ENCODE measurements at regions not wholly inside any gene's neighbourhood (a gene's known extent, or its start where the extent isn't known, plus 50 kb on each side); places are given as distances from the start of the nearest gene placed in this dataset.

DNA sequence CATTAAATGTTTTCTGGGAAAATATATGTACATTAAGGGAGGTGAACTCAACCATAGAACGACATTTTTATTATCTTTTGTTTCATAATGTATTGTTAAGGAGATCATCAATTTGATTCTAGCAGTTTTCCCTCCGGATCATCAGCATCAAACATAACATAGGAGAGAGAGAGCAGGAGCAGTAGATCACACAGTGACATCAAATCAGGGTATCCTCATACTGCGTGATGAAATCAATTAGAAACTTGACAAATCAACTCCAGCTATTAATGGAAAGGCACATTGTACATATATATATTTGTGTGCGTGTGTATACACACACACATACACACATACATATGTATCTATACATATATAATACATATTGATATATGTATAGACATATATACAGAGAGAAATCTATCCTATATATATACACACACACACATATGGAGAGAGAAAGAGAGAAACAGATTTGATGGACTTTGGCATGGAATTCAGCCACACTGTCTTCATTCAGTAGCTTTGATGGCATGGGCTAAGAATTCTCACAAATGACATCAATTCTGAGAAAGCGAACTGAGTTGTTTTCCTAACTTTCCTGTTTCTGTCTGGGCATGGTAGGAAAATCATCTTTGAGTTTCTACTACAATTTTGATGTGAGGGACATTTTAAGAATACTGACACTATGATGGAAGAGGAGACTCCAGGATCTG lies 1302.8 kb upstream of the SEL1L start:
- Histone ChIP-seq H3K9me3 (ENCODE audit: insufficient read depth, low read length, severe bottlenecking) (no peaks in the 10 kb centered on the region), H3K79me2 (ENCODE audit: insufficient read depth, low read length) (no peaks in the 10 kb centered on the region), H3K9ac (ENCODE audit: low read depth, low read length) (no peak overlapping the region), H3K4me2 (ENCODE audit: insufficient read depth, low read length) (no peak overlapping the region), H2AFZ (ENCODE audit: low read depth, low read length) (no peak overlapping the region), H3K27me3 (ENCODE audit: insufficient read depth, low read length, poor library complexity) (no peaks in the 10 kb centered on the region), H4K20me1 (ENCODE audit: insufficient read depth, low read length) (no peaks in the 10 kb centered on the region), H3K36me3 (ENCODE audit: insufficient read depth, low read length) (no peaks in the 10 kb centered on the region), H3K4me3 (ENCODE audit: low read depth in 1 of 2, low read length in 2 of 2) (no peak overlapping the region), H3K4me1 (ENCODE audit: insufficient read depth, low read length) (no peaks in the 10 kb centered on the region), H3K27ac (ENCODE audit: low read length) (no peak overlapping the region)
- TF ChIP-seq EZH2 (IDR thresholded peaks at IDR 0.05; ENCODE audit: borderline replicate concordance, low read depth, low read length, severe bottlenecking) (no peak), CTCF (IDR thresholded peaks at IDR 0.05; ENCODE audit: borderline replicate concordance, extremely low read depth, low read length, poor library complexity, severe bottlenecking) (no peak)
- no peak for ATAC-seq (ENCODE audit: insufficient read depth, low read depth)
- no peak for DNase-seq

DNA sequence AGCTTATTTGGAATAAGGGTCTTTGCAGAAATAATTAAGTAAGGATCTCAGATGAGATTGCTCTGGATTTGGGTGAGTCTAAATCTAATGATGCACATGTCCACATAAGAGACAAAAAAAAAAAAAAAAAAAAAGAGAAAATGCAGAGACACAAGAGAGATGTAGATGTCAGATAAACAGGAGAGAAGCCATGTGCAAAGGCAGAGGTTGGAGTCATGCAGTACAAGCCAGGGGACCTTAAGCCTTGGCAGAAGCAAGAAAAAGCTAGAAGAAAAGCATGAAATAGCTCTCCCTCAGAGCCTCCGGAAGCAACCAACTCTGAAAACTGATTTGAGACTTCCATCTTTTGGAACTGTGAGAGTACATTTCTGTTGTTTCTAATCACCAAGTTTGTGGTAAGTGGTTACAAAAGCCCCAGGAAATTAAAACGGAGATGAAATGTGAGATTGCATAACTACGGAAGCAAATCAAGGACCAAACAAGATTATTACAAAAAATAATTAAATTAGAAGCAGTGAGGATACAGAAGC lies 1304.0 kb upstream of the SEL1L start:
- Histone ChIP-seq H3K27ac (ENCODE audit: low read length) (no peak overlapping the region), H3K79me2 (ENCODE audit: insufficient read depth, low read length) (no peaks in the 10 kb centered on the region), H3K4me1 (ENCODE audit: insufficient read depth, low read length) (no peaks in the 10 kb centered on the region), H4K20me1 (ENCODE audit: insufficient read depth, low read length) (no peaks in the 10 kb centered on the region), H3K4me2 (ENCODE audit: insufficient read depth, low read length) (no peak overlapping the region), H3K9ac (ENCODE audit: low read depth, low read length) (no peak overlapping the region), H3K27me3 (ENCODE audit: insufficient read depth, low read length, poor library complexity) (no peaks in the 10 kb centered on the region), H3K9me3 (ENCODE audit: insufficient read depth, low read length, severe bottlenecking) (no peaks in the 10 kb centered on the region), H3K4me3 (ENCODE audit: low read depth in 1 of 2, low read length in 2 of 2) (no peak overlapping the region), H2AFZ (ENCODE audit: low read depth, low read length) (no peak overlapping the region), H3K36me3 (ENCODE audit: insufficient read depth, low read length) (no peaks in the 10 kb centered on the region)
- TF ChIP-seq EZH2 (IDR thresholded peaks at IDR 0.05; ENCODE audit: borderline replicate concordance, low read depth, low read length, severe bottlenecking) (no peak), CTCF (IDR thresholded peaks at IDR 0.05; ENCODE audit: borderline replicate concordance, extremely low read depth, low read length, poor library complexity, severe bottlenecking) (no peak)
- no peak for DNase-seq
- no peak for ATAC-seq (ENCODE audit: insufficient read depth, low read depth)

GRCh38 chr14:82850576-82850975 lies 1316.9 kb upstream of the SEL1L start:
- H4K20me1 ChIP-seq (ENCODE audit: insufficient read depth, low read length), result no peaks in the 10 kb centered on the region
- H3K4me3 ChIP-seq (ENCODE audit: low read depth in 1 of 2, low read length in 2 of 2), result no peak overlapping the region
- no peaks in the 10 kb centered on the region for H3K27me3 ChIP-seq (ENCODE audit: insufficient read depth, low read length, poor library complexity)
- DNase-seq, result no peak
- no peak overlapping the region for H3K9ac ChIP-seq (ENCODE audit: low read depth, low read length)
- TF ChIP-seq CTCF (IDR thresholded peaks at IDR 0.05; ENCODE audit: borderline replicate concordance, extremely low read depth, low read length, poor library complexity, severe bottlenecking) (no peak), EZH2 (IDR thresholded peaks at IDR 0.05; ENCODE audit: borderline replicate concordance, low read depth, low read length, severe bottlenecking) (no peak)
- H3K4me2 ChIP-seq (ENCODE audit: insufficient read depth, low read length), result no peak overlapping the region
- H2AFZ ChIP-seq (ENCODE audit: low read depth, low read length), result no peak overlapping the region
- H3K27ac ChIP-seq (ENCODE audit: low read length), result no peak overlapping the region
- H3K4me1 ChIP-seq (ENCODE audit: insufficient read depth, low read length), result no peaks in the 10 kb centered on the region
- no peaks in the 10 kb centered on the region for H3K9me3 ChIP-seq (ENCODE audit: insufficient read depth, low read length, severe bottlenecking)
- no peaks in the 10 kb centered on the region for H3K79me2 ChIP-seq (ENCODE audit: insufficient read depth, low read length)
- ATAC-seq (ENCODE audit: insufficient read depth, low read depth), result no peak
- H3K36me3 ChIP-seq (ENCODE audit: insufficient read depth, low read length), result no peaks in the 10 kb centered on the region

All from DND-41 (cell line).